ENCODE measurements at regions not wholly inside any gene's neighbourhood (a gene's known extent, or its start where the extent isn't known, plus 50 kb on each side); places are given as distances from the start of the nearest gene placed in this dataset.

DNA sequence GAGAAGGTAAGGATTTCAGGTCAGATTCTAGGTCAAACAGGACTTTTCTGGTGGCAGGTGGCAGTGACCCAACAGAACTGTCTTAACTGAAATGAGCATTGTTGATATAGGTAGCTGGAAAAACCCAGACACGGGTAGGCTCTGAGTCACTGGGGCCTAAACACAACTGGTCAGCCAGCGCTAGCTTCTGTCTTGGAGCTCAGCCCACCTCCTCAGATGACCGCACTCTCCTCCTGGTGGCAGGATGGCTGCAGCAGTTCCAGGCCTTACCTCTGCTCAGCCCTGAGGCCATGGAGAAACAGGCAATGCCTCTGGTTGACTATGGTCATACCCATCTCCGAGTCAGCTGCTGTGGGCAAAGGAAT, 61.1 kb upstream of the GATA2 start:
- peaks cover 29% of the 10 kb centered on the region for H3K27me3 Mint-ChIP-seq (ENCODE audit: low read depth)
- Histone ChIP-seq H3K18ac (ENCODE audit: insufficient read length, low read depth, low read length) (no peak overlapping the region), H4K5ac (ENCODE audit: insufficient read length, low read depth, low read length) (no peak overlapping the region), H3K14ac (ENCODE audit: insufficient read depth, low read length) (no peak overlapping the region), H2AK5ac (ENCODE audit: insufficient read length, low read length) (no peak overlapping the region), H3K27me3 (ENCODE audit: insufficient read depth, low read length) (no peaks in the 10 kb centered on the region; the same call in 1 of the 2 replicates), H4K20me1 (ENCODE audit: control insufficient read depth, insufficient read depth, insufficient read length) (no peaks in the 10 kb centered on the region), H3K4me1 (ENCODE audit: insufficient read depth, low read length) (no peaks in the 10 kb centered on the region), H3K9me3 (ENCODE audit: control insufficient read depth, low read depth, low read length) (no peaks in the 10 kb centered on the region), H3K23ac (ENCODE audit: insufficient read length, low read depth, low read length) (no peak overlapping the region), H2BK20ac (ENCODE audit: low read depth, low read length, poor library complexity, severe bottlenecking) (no peak overlapping the region), H3K4ac (ENCODE audit: low read depth, low read length) (no peak overlapping the region), H2BK12ac (ENCODE audit: insufficient read length, low read depth, low read length) (no peak overlapping the region), H3K79me2 (ENCODE audit: insufficient read depth, low read length) (no peaks in the 10 kb centered on the region; the same call in 1 of the 2 replicates), H2BK5ac (ENCODE audit: insufficient read length, low read length) (no peak overlapping the region), H3K56ac (ENCODE audit: insufficient read length, low read depth, low read length) (no peak overlapping the region), H3K4me2 (ENCODE audit: insufficient read depth, insufficient read length, low read length) (no peak overlapping the region), H3T11ph (ENCODE audit: low read length) (no peak overlapping the region), H4K91ac (ENCODE audit: insufficient read length, low read depth, low read length) (no peak overlapping the region), H4K8ac (replicated peaks; ENCODE audit: insufficient read length, low read depth, low read length) (no peak overlapping the region), H3K23me2 (ENCODE audit: insufficient read length, low read depth, low read length, poor library complexity, severe bottlenecking) (no peaks in the 10 kb centered on the region), H3K79me1 (ENCODE audit: insufficient read depth, low read depth, low read length, poor library complexity, severe bottlenecking) (no peaks in the 10 kb centered on the region), H3K27ac (ENCODE audit: insufficient read length, low read depth, low read length) (no peak overlapping the region), H2BK120ac (ENCODE audit: low read depth, low read length, poor library complexity, severe bottlenecking) (no peak overlapping the region), H2AFZ (ENCODE audit: low read length) (no peak overlapping the region), H3K9ac (ENCODE audit: extremely low read depth, insufficient read length, low read length) (no peak overlapping the region), H2BK15ac (ENCODE audit: low read depth, low read length) (no peak overlapping the region)
- no peak overlapping the region for H3K4me3 Mint-ChIP-seq
- no peaks in the 10 kb centered on the region; a peak in 1 of 5 replicates for H3K9me3 Mint-ChIP-seq
- H3K4me1 Mint-ChIP-seq: peaks cover 8 to 13% of the 10 kb centered on the region in 2 experiments
- no CpG with 5 or more reads among the region's 4 CpGs for WGBS (ENCODE audit: extremely low coverage, insufficient read length, low lambda C conversion rate)
- no peaks in the 10 kb centered on the region for H3K36me3 Mint-ChIP-seq (ENCODE audit: insufficient read depth in 1 of 3, low read depth in 3 of 3)
- DNase-seq: peak; percentile 48
- no peak overlapping the region; a peak in 1 of 7 replicates for H3K27ac Mint-ChIP-seq
- TF ChIP-seq, protein P1, sequence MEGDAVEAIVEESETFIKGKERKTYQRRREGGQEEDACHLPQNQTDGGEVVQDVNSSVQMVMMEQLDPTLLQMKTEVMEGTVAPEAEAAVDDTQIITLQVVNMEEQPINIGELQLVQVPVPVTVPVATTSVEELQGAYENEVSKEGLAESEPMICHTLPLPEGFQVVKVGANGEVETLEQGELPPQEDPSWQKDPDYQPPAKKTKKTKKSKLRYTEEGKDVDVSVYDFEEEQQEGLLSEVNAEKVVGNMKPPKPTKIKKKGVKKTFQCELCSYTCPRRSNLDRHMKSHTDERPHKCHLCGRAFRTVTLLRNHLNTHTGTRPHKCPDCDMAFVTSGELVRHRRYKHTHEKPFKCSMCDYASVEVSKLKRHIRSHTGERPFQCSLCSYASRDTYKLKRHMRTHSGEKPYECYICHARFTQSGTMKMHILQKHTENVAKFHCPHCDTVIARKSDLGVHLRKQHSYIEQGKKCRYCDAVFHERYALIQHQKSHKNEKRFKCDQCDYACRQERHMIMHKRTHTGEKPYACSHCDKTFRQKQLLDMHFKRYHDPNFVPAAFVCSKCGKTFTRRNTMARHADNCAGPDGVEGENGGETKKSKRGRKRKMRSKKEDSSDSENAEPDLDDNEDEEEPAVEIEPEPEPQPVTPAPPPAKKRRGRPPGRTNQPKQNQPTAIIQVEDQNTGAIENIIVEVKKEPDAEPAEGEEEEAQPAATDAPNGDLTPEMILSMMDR (conservative IDR thresholded peaks at IDR 0.05): no peak

All from H9 (cell line).